ENCODE measurements at regions not wholly inside any gene's neighbourhood (a gene's known extent, or its start where the extent isn't known, plus 50 kb on each side); places are given as distances from the start of the nearest gene placed in this dataset.

GRCh38 chr7:69019437-69019836, 578.8 kb upstream of the AUTS2 start (continued):
- TF ChIP-seq REST (IDR thresholded peaks at IDR 0.05; ENCODE audit: unreplicated experiment) = no peak

- Histone ChIP-seq H3K4me2 (no peak overlapping the region), H3K9me2 (ENCODE audit: insufficient read depth) (no peaks in the 10 kb centered on the region), H2AFZ (no peak overlapping the region), H3K4me3 (no peak overlapping the region), H3K27ac (ENCODE audit: low read depth) (no peak overlapping the region), H3K4me1 (ENCODE audit: insufficient read depth) (no peaks in the 10 kb centered on the region), H3K27me3 (ENCODE audit: insufficient read depth) (no peaks in the 10 kb centered on the region), H4K20me1 (replicated peaks; ENCODE audit: insufficient read depth) (no peaks in the 10 kb centered on the region), H3K36me3 (ENCODE audit: insufficient read depth) (no peaks in the 10 kb centered on the region), H3K79me2 (replicated peaks; ENCODE audit: insufficient read depth) (no peaks in the 10 kb centered on the region), H3F3A (replicated peaks; ENCODE audit: low read depth) (no peaks in the 10 kb centered on the region)
- H3K4me1 Mint-ChIP-seq = no peaks in the 10 kb centered on the region
- no peak overlapping the region for H3K4me3 Mint-ChIP-seq
- DNase-seq (ENCODE audit: low spot score) (no peak), ATAC-seq (no peak)
- H3K9me3 Mint-ChIP-seq = peaks cover 92% of the 10 kb centered on the region
- peaks cover 32% of the 10 kb centered on the region for H3K36me3 Mint-ChIP-seq (ENCODE audit: low read depth)
- peaks cover 1% of the 10 kb centered on the region for H3K27me3 Mint-ChIP-seq (ENCODE audit: insufficient read depth, low read depth, poor library complexity)
- H3K27ac Mint-ChIP-seq = no peak overlapping the region
- TF ChIP-seq, protein P1, sequence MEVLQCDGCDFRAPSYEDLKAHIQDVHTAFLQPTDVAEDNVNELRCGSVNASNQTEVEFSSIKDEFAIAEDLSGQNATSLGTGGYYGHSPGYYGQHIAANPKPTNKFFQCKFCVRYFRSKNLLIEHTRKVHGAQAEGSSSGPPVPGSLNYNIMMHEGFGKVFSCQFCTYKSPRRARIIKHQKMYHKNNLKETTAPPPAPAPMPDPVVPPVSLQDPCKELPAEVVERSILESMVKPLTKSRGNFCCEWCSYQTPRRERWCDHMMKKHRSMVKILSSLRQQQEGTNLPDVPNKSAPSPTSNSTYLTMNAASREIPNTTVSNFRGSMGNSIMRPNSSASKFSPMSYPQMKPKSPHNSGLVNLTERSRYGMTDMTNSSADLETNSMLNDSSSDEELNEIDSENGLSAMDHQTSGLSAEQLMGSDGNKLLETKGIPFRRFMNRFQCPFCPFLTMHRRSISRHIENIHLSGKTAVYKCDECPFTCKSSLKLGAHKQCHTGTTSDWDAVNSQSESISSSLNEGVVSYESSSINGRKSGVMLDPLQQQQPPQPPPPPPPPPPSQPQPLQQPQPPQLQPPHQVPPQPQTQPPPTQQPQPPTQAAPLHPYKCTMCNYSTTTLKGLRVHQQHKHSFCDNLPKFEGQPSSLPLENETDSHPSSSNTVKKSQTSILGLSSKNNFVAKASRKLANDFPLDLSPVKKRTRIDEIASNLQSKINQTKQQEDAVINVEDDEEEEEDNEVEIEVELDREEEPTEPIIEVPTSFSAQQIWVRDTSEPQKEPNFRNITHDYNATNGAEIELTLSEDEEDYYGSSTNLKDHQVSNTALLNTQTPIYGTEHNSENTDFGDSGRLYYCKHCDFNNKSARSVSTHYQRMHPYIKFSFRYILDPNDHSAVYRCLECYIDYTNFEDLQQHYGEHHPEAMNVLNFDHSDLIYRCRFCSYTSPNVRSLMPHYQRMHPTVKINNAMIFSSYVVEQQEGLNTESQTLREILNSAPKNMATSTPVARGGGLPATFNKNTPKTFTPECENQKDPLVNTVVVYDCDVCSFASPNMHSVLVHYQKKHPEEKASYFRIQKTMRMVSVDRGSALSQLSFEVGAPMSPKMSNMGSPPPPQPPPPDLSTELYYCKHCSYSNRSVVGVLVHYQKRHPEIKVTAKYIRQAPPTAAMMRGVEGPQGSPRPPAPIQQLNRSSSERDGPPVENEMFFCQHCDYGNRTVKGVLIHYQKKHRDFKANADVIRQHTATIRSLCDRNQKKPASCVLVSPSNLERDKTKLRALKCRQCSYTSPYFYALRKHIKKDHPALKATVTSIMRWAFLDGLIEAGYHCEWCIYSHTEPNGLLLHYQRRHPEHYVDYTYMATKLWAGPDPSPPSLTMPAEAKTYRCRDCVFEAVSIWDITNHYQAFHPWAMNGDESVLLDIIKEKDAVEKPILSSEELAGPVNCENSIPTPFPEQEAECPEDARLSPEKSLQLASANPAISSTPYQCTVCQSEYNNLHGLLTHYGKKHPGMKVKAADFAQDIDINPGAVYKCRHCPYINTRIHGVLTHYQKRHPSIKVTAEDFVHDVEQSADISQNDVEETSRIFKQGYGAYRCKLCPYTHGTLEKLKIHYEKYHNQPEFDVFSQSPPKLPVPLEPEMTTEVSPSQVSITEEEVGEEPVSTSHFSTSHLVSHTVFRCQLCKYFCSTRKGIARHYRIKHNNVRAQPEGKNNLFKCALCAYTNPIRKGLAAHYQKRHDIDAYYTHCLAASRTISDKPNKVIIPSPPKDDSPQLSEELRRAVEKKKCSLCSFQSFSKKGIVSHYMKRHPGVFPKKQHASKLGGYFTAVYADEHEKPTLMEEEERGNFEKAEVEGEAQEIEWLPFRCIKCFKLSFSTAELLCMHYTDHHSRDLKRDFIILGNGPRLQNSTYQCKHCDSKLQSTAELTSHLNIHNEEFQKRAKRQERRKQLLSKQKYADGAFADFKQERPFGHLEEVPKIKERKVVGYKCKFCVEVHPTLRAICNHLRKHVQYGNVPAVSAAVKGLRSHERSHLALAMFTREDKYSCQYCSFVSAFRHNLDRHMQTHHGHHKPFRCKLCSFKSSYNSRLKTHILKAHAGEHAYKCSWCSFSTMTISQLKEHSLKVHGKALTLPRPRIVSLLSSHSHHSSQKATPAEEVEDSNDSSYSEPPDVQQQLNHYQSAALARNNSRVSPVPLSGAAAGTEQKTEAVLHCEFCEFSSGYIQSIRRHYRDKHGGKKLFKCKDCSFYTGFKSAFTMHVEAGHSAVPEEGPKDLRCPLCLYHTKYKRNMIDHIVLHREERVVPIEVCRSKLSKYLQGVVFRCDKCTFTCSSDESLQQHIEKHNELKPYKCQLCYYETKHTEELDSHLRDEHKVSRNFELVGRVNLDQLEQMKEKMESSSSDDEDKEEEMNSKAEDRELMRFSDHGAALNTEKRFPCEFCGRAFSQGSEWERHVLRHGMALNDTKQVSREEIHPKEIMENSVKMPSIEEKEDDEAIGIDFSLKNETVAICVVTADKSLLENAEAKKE (CRISPR knock-in tag; IDR thresholded peaks at IDR 0.05) = no peak
- TF ChIP-seq EZH2phosphoT487 (IDR thresholded peaks at IDR 0.05; ENCODE audit: unreplicated experiment) (no peak), POLR2AphosphoS5 (IDR thresholded peaks at IDR 0.05; ENCODE audit: low read depth) (no peak), ZNF114 (CRISPR knock-in tag; IDR thresholded peaks at IDR 0.05) (no peak), NANOG (IDR thresholded peaks at IDR 0.05; ENCODE audit: borderline replicate concordance) (no peak), CREB1 (CRISPR knock-in tag; IDR thresholded peaks at IDR 0.05; ENCODE audit: low read depth) (no peak), EZH2 (IDR thresholded peaks at IDR 0.05; ENCODE audit: low read depth, unreplicated experiment) (no peak), ZNF331 (CRISPR knock-in tag; IDR thresholded peaks at IDR 0.05; ENCODE audit: low read depth) (no peak), REST (IDR thresholded peaks at IDR 0.05; ENCODE audit: unreplicated experiment) (no peak), JUNB (IDR thresholded peaks at IDR 0.05; ENCODE audit: unreplicated experiment) (no peak)
- TF ChIP-seq, protein P2, sequence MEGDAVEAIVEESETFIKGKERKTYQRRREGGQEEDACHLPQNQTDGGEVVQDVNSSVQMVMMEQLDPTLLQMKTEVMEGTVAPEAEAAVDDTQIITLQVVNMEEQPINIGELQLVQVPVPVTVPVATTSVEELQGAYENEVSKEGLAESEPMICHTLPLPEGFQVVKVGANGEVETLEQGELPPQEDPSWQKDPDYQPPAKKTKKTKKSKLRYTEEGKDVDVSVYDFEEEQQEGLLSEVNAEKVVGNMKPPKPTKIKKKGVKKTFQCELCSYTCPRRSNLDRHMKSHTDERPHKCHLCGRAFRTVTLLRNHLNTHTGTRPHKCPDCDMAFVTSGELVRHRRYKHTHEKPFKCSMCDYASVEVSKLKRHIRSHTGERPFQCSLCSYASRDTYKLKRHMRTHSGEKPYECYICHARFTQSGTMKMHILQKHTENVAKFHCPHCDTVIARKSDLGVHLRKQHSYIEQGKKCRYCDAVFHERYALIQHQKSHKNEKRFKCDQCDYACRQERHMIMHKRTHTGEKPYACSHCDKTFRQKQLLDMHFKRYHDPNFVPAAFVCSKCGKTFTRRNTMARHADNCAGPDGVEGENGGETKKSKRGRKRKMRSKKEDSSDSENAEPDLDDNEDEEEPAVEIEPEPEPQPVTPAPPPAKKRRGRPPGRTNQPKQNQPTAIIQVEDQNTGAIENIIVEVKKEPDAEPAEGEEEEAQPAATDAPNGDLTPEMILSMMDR (conservative IDR thresholded peaks at IDR 0.05; ENCODE audit: low read depth in 2 of 2) = no peak
Measured at GRCh38 chr7:69020536-69020935, 577.7 kb upstream of the AUTS2 start.
